Stimulated activated CD4-positive, alpha-beta T cell treated with anti-CD3 and anti-CD28 coated beads, Interleukin-2, amount 100 ng/mL, for 24 hours (primary cell): ENCODE measurements at regions not wholly inside any gene's neighbourhood (a gene's known extent, or its start where the extent isn't known, plus 50 kb on each side); places are given as distances from the start of the nearest gene placed in this dataset.
A peak's percentile ranks its signal among the peaks of the same experiment; 100 is the strongest.
"Not testable (repeated sequence)": the region's sequence is repeated elsewhere in the genome, so short reads cannot be mapped to it uniquely, and the experiment has no call there.

Source experiments
- DNase-seq, 2 donors: peaks; one replicate each; pipeline ENCODE4 v3.0.0-alpha.2; 2020

- DNase-seq: no peak
Observed at GRCh38 chr14:86094512-86094911, 564.6 kb downstream of the FLRT2 start.

DNA sequence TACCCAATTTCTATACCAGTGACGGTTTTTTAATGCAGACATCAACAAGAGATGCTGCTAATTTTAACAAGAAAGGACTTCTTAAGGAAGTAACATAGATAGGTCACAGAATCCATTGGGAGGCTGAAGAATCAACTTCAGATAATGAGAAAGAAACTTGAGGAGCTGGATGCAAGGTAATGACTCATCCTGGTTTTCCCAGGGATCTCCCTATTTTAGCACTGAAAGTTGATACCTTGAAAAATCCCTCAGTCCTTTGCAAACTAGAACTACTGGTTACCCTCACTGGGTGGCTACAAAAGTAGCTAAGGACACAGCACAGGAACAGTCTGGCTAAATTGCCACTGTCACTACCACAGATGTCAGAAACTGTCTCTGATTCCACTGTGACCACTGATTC is 561.9 kb downstream of the FLRT2 start:
- no peak for DNase-seq

DNA sequence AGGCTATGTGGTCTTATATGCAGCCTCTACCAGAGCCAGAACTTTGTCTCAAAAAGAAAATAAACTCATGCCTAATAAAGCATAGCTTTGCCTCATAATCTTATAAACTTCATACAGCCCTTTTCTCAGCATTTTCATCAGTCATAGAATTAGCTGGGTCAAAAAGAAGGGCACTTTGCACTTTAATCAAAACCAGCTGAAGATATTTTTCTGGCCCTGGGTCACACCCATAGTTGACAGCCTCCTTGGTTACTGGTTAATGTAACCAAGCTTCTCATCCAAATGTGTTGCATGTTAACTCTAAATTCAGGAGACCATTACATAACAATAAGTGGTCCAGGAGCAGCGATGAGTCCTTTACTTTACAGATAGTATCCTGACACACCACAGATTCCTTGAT is 558.2 kb downstream of the FLRT2 start:
- DNase-seq: no peak

DNA sequence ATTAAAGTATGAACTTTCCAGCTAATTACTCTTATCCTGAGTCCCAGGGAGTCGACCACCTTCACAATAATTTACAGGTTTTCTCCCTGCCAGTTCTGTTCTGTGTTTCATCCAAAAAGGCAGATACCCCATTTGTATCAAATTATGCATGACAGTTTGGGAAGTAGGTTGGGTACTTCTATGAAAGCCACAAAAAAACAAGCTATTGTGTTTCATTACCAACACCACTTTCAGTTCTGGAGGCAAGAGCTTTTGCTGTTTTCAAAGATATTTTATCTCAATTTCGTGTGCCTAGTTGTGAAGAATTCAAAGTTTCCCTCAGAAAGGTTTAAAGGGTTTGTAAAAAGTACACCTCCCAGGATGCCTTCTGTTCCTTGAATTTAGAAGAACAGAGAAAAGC is 557.4 kb downstream of the FLRT2 start:
- no peak for DNase-seq

DNA sequence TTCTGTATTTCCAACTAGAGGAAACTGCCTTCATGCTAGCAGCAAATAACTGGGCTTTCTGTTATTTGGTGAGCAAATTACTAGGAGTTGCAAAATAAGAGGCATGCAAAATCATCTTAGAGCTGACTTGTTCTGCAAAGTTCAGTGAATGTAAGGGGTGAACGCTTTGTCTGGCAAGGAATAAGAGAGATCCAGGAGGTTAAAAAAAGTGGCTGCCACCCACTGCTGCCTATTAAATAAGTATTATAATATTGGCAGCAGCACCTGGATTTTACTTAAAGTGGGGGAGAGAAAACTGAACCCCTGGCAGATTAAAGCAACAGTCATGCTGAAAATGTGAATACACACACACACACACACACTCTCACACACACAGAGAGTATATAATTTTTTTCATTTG is 557.0 kb downstream of the FLRT2 start:
- DNase-seq: no peak

DNA sequence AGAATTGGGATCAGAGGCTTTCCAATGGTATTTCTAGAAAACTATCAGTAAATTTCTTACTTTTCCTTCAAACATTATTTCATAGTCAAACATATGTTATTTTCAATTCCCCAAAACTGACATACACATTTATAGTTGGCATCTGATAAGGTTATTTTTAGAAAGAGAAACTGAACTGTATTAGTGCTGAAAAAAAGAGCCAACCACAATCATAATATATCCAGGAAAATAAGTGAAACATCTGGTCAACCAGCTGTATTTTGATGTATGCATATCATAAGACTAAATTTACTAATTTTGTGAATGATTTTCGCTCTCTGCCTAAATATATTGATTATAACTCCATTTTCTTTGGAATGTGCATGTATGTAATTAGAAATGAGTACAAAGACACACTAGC is 554.2 kb downstream of the FLRT2 start:
- DNase-seq: no peak

GRCh38 chr14:86083616-86084015 is 553.7 kb downstream of the FLRT2 start:
- DNase-seq: no peak

- DNase-seq: no peak
Observed at GRCh38 chr14:86072116-86072894, 542.4 kb downstream of the FLRT2 start.

DNA sequence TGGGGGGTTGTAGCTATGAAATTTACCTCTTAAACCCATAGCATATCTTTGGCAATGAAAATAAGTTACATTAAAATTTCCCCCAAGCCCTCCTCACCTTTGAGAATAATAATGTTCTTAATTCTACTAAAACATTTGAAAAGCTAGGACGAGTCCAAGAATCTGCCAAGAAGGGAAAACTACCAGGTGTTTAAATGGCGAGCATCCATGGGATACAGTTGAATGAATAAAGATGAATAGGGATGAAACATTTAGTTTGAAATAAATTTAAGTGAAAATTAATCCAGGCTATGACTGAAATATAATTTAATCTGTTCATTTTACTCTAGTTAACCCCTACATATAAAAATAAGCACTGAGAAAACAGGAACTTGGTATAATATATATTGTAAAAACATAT is 536.7 kb downstream of the FLRT2 start:
- DNase-seq: no peak

DNA sequence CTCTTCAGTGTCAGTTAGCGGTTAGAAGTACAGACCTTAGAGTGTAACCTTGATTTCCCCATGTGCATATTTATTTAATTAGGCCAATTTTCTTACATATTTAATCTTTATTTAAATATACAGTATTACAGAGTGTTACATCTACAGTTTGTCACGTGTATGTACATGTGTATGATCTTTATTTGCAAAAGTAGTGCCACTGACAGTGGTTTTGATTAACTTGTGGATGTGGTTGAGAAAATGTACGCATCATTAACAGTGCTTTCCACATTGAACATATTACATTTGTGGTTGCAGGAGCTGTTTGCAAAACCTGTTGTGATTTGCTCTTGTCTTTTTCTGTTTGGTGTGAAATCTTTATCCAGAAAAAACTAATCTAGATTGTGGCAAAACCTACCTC is 535.5 kb downstream of the FLRT2 start:
- no peak for DNase-seq

GRCh38 chr14:86064595-86064994 is 534.7 kb downstream of the FLRT2 start:
- not testable (repeated sequence) for DNase-seq

DNA sequence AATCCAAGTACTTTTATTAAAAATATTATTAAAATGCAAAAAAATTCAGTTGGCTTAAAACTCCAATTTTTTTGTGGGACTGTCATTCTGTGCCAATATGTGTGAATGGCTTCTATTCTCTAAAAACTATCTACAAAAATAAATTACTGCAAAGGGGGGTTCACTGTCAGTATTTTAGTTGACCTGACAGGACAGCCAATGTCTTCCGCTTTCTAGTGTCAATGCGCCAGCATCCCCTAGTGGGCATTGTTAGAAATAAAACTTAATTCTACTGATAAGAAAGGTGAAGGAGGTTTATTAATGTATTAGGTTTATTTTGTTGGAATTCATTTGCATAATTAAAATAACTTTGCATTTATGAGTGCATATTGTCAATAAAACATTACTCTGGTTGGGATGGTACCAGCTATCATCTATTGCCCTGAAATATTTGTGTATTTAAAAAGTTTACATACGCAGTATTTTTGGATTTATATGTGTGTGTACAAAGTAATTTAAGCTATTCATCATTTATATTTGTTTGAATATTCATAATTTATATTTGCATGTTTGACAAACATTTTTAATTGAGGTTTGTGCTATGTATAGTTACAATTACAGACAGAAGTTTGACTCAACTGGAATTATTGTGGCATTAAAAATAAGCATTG is 527.2 kb downstream of the FLRT2 start:
- peak; percentile 36 to 47 for DNase-seq

DNA sequence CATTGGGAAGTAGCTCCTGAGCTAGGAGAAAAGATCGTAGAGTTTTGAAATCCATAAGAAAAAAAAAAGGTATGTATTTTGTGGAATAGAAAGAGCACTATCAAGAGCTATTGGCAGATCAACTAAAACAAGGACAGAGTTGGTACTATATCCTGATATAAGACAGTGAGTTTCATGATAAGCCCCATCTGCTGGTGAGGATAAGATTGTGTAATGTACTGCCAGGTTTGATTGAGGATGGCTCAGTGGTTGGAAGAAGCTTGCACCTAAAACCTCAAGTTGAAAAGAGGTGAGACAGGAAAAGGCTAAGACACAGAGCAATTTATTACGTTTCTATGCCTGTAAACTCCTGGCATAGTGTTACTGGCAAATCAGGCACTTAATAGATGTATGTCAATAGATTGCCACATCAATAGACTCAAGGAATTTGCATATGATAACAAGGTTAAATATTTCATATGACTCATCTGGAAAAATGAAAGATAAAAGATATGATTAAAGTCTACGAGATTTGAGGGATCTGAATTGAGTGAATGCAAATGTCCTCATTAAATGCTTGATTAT is 525.6 kb downstream of the FLRT2 start:
- no peak for DNase-seq

GRCh38 chr14:86052868-86053267 is 522.9 kb downstream of the FLRT2 start:
- no peak for DNase-seq

GRCh38 chr14:86050757-86051156 is 520.8 kb downstream of the FLRT2 start:
- DNase-seq: no peak

DNA sequence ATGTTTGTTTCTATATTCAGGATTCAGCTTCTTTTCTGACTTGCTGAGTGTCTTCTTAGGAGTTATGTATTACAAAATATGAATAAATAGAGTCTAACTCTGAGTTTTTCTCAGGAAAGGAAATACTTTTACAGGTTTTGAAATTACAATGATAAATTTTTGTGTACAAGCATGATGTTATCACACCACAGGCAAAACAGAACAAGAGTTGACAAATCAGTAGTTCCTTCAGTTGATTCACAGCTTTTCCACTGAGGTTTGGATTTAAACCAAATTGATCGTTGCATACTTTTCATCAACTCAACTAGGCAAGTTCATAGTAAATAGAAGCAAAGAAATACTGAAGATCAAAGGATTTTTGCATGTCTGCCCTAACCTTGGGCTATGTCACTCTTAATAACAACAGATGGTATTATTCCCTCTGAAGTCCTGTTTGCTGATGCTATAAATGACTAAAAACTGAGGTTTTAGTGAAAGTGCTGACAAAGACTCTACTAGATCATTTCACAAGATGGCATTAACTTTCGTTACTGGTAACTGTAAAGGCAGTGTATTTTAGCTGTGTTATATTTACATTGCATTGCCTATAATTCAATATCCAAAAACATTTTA is 520.2 kb downstream of the FLRT2 start:
- no peak for DNase-seq

GRCh38 chr14:86039176-86039575 is 509.2 kb downstream of the FLRT2 start:
- DNase-seq: no peak

GRCh38 chr14:86038387-86039042 is 508.6 kb downstream of the FLRT2 start:
- DNase-seq: peak; percentile 29 to 48

GRCh38 chr14:86035882-86036281 is 505.9 kb downstream of the FLRT2 start:
- no peak for DNase-seq

GRCh38 chr14:86027990-86028389 is 498.0 kb downstream of the FLRT2 start:
- DNase-seq: no peak

- no peak for DNase-seq
Observed at GRCh38 chr14:86027144-86027543, 497.2 kb downstream of the FLRT2 start.

DNA sequence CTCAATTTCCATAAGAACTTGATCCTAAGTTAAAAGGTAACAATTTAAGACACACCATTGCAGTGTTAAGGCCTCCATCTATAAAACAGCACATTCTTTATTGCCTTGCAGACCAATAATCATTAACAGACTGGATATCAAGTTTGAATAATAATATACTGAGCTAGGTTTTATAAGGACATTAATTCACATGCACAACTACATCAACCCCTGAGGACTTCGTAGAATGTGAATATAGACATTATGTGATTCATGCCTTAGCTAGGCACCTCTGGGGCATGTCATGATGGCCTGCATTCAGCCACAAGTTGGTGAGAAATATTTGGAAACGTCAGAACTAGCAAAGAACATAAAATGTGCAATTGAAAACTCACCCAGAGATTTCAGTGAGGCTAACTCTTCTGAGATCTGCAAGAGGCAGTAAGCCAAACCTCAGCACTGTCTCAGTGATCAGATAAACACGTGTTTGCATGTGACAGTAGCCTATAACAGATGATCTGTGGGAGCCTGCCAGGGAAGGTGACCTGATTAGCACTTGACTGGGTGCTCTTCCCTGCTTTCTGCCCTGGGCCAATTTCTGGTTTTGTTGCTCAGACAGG is 492.2 kb downstream of the FLRT2 start:
- DNase-seq: no peak

- no peak for DNase-seq
Observed at GRCh38 chr14:86020841-86021240, 490.9 kb downstream of the FLRT2 start.
